IMR-90 (cell line): ENCODE measurements at regions not wholly inside any gene's neighbourhood (a gene's known extent, or its start where the extent isn't known, plus 50 kb on each side); places are given as distances from the start of the nearest gene placed in this dataset.

Experiments used
- ATAC-seq: fragments of 200-7000 bp; cut with Tn5 transposase; 2 replicates; pipeline ENCODE4 v1.9.1; 2020; ENCODE audit warnings: low read depth, mild to moderate bottlenecking, moderate library complexity
- BruUV-seq: library from RNA; stranded (reverse); fragments of 400-500 nt; replicated peaks from 2 replicates; lab custom pipeline; 2021; lab: Mats Ljungman, UMichigan
- CTCF ChIA-PET: fragments of 300-600 bp; formaldehyde crosslinking; extraction: SDS; loops from one replicate; lab custom pipeline; 2021; ENCODE audit warnings: antibody characterized with exemption; lab: Yijun Ruan, JAX
- POLR2A ChIA-PET: fragments of 300-600 bp; sonication (Branson Sonifier 250); formaldehyde crosslinking; loops from one replicate; lab custom pipeline; 2022; ENCODE audit warnings: antibody characterized with exemption; ENCODE audit not compliant: unreplicated experiment; lab: Charles Lee
- DNase-seq: peaks from one replicate; pipeline ENCODE4 v3.0.0; 2013
- H2AFZ ChIP-seq: replicated peaks from 2 replicates; pipeline ENCODE3; 2013; ENCODE audit warnings: low read length, mild to moderate bottlenecking; ENCODE audit not compliant: poor library complexity
- H2AK5ac ChIP-seq: 2 replicates; pipeline ENCODE4 v1.6.1; 2013; ENCODE audit warnings: low read depth, low read length, inconsistent platforms
- H2AK9ac ChIP-seq: replicated peaks from 2 replicates; pipeline ENCODE3; 2013; ENCODE audit warnings: mild to moderate bottlenecking, low read depth, low read length, moderate library complexity; ENCODE audit not compliant: poor library complexity
- H2BK120ac ChIP-seq: 2 replicates; pipeline ENCODE4 v1.6.1; 2013; ENCODE audit warnings: low read depth, low read length, inconsistent platforms
- H2BK15ac ChIP-seq: 3 replicates; pipeline ENCODE4 v1.6.1; 2013; ENCODE audit warnings: low read depth, low read length, inconsistent platforms
- H2BK20ac ChIP-seq: 2 replicates; pipeline ENCODE4 v1.6.1; 2013; ENCODE audit warnings: low read depth, mild to moderate bottlenecking, inconsistent platforms, low read length, moderate library complexity
- H2BK5ac ChIP-seq: 2 replicates; pipeline ENCODE4 v1.6.1; 2013; ENCODE audit warnings: mild to moderate bottlenecking, low read depth, low read length, inconsistent platforms; ENCODE audit not compliant: poor library complexity, severe bottlenecking
- H3K14ac ChIP-seq: replicated peaks from 2 replicates; pipeline ENCODE4 v1.6.1; 2013; ENCODE audit warnings: low read depth, low read length, inconsistent platforms
- H3K18ac ChIP-seq: 2 replicates; pipeline ENCODE4 v1.6.1; 2013; ENCODE audit warnings: low read depth, low read length, control low read depth
- H3K23ac ChIP-seq: 2 replicates; pipeline ENCODE4 v1.6.1; 2013; ENCODE audit warnings: low read depth, low read length, inconsistent platforms
- H3K27ac ChIP-seq: 2 replicates; pipeline ENCODE4 v1.5.1; 2013; ENCODE audit warnings: mild to moderate bottlenecking, control low read depth, low read length; ENCODE audit not compliant: insufficient read depth
- H3K27me3 ChIP-seq: 2 replicates; pipeline ENCODE4 v1.6.1; 2013; ENCODE audit warnings: low read length; ENCODE audit not compliant: control insufficient read depth, insufficient read depth
- H3K36me3 ChIP-seq: 2 replicates; pipeline ENCODE4 v1.6.1; 2013; ENCODE audit warnings: low read length, mixed read lengths; ENCODE audit not compliant: control insufficient read depth, insufficient read depth
- H3K4ac ChIP-seq: 2 replicates; pipeline ENCODE4 v1.6.1; 2013; ENCODE audit warnings: low read depth, low read length, inconsistent platforms
- H3K4me1 ChIP-seq: 2 replicates; pipeline ENCODE4 v1.6.1; 2013; ENCODE audit warnings: low read length, mixed read lengths; ENCODE audit not compliant: control insufficient read depth, insufficient read depth
- H3K4me2 ChIP-seq: 2 replicates; pipeline ENCODE4 v1.6.1; 2013; ENCODE audit warnings: low read depth, mild to moderate bottlenecking, control low read depth, low read length, moderate library complexity
- H3K4me3 ChIP-seq: 2 replicates; pipeline ENCODE4 v1.5.1; 2013; ENCODE audit warnings: low read depth, mild to moderate bottlenecking, control low read depth, low read length, moderate library complexity; ENCODE audit not compliant: insufficient read depth
- H3K56ac ChIP-seq: 2 replicates; pipeline ENCODE4 v1.6.1; 2013; ENCODE audit warnings: low read length, inconsistent platforms; ENCODE audit not compliant: insufficient read depth; ENCODE audit errors: extremely low read depth
- H3K79me1 ChIP-seq, 2 experiments: 2 replicates each; pipeline ENCODE4 v1.6.1; 2013; ENCODE audit warnings: low read length in 2 of 2, inconsistent platforms in 1 of 2, low read depth in 1 of 2
- H3K9ac ChIP-seq: 2 replicates; pipeline ENCODE4 v1.6.1; 2013; ENCODE audit warnings: low read depth, low read length, control low read depth
- H3K9me1 ChIP-seq: 2 replicates; pipeline ENCODE4 v1.6.1; 2013; ENCODE audit warnings: low read length, inconsistent platforms; ENCODE audit not compliant: insufficient read depth
- H3K9me3 ChIP-seq: 2 replicates; pipeline ENCODE4 v1.6.1; 2013; ENCODE audit warnings: low read length; ENCODE audit not compliant: control insufficient read depth, insufficient read depth
- H4K20me1 ChIP-seq: 2 replicates; pipeline ENCODE4 v1.6.1; 2013; ENCODE audit warnings: low read length, inconsistent platforms; ENCODE audit not compliant: insufficient read depth
- H4K5ac ChIP-seq: 2 replicates; pipeline ENCODE4 v1.6.1; 2013; ENCODE audit warnings: mild to moderate bottlenecking, low read depth, low read length, control low read depth
- H4K8ac ChIP-seq, 2 experiments: 2 replicates each; pipeline ENCODE4 v1.6.1; 2013; ENCODE audit warnings: low read depth in 2 of 2, low read length in 2 of 2, control low read depth in 1 of 2, inconsistent platforms in 1 of 2
- H4K91ac ChIP-seq: 2 replicates; pipeline ENCODE4 v1.6.1; 2013; ENCODE audit warnings: low read depth, low read length, inconsistent platforms; ENCODE audit not compliant: insufficient read depth
- BHLHE40 ChIP-seq: fragments of 150-350 bp; IDR thresholded peaks from 2 replicates; pipeline ENCODE4 v1.6.1; 2016; ENCODE audit warnings: mild to moderate bottlenecking, low read depth, low read length
- CTCF ChIP-seq: conservative IDR thresholded peaks from 2 replicates; pipeline ENCODE4 v1.5.1; 2012; ENCODE audit warnings: mild to moderate bottlenecking, low read depth, low read length, improper control_type of control experiment
- RAD21 ChIP-seq: IDR thresholded peaks from 2 replicates; pipeline ENCODE4 v1.6.1; 2012; ENCODE audit warnings: low read length, improper control_type of control experiment
- SMC3 ChIP-seq: fragments of 150-350 bp; IDR thresholded peaks from 2 replicates; pipeline ENCODE4 v1.6.1; 2016; ENCODE audit warnings: low read depth, mild to moderate bottlenecking, antibody characterized with exemption, low read length, moderate library complexity
- WGBS, 2 experiments: methylation state at CpG; one replicate each; pipeline versions ENCODE4 v1.1.5 to v1.1.7; 2013; ENCODE audit warnings: missing lambda C conversion rate in 2 of 2; ENCODE audit not compliant: insufficient read length in 1 of 2; ENCODE audit errors: extremely low coverage in 2 of 2; 5-methylcytosine and 5-hydroxymethylcytosine counted together
- dilution Hi-C: fragments of 300-500 bp; cut with HindIII; formaldehyde crosslinking; loops from one replicate; pipeline ENCODE4 v1.14.3; 2018; ENCODE audit warnings: low sequenced_read_pairs; ENCODE audit not compliant: unreplicated experiment
- in situ Hi-C: fragments of 300-500 bp; cut with MboI; formaldehyde crosslinking; loops from 3 replicates; pipeline ENCODE4 v1.14.3; 2019; ENCODE audit warnings: low sequenced_read_pairs, inconsistent platforms, mixed read lengths
- intact Hi-C: fragments of 100-400 bp; cut with micrococcal nuclease; formaldehyde crosslinking; loops from 2 replicates; pipeline ENCODE4 v1.10.0; 2022

- Histone ChIP-seq H2AFZ (no peak overlapping the region), H3K18ac (no peak overlapping the region), H2AK9ac (no peak overlapping the region), H3K56ac (no peak overlapping the region), H3K4me2 (no peak overlapping the region), H2BK120ac (no peak overlapping the region), H4K8ac (no peak overlapping the region), H3K4me1 (no peaks in the 10 kb centered on the region), H3K9me3 (peaks cover 2% of the 10 kb centered on the region; the same call in 1 of the 2 replicates), H2BK20ac (no peak overlapping the region), H3K4me3 (no peak overlapping the region), H3K79me1 (no peaks in the 10 kb centered on the region), H3K9me1 (no peaks in the 10 kb centered on the region), H3K9ac (no peak overlapping the region), H4K5ac (no peak overlapping the region), H3K14ac (no peak overlapping the region), H4K91ac (no peak overlapping the region), H2AK5ac (no peak overlapping the region), H2BK15ac (no peak overlapping the region), H3K36me3 (no peaks in the 10 kb centered on the region), H3K27me3 (no peaks in the 10 kb centered on the region), H3K27ac (no peak overlapping the region), H4K20me1 (no peaks in the 10 kb centered on the region), H3K4ac (no peak overlapping the region), H2BK5ac (no peak overlapping the region), H3K23ac (no peak overlapping the region)
- intact Hi-C loops, result no loop called here
- ChIA-PET CTCF (no interaction called here), POLR2A (no interaction called here)
- TF ChIP-seq CTCF (no peak), RAD21 (no peak), SMC3 (no peak), BHLHE40 (no peak)
- in situ Hi-C loops, result no loop called here
- dilution Hi-C loops, result no loop called here
- ATAC-seq (no peak), DNase-seq (no peak)
- no CpG with 5 or more reads among the region's 1 CpG for WGBS, 2 experiments
- no TSS peak for BruUV-seq
These were observed 834.7 kb downstream of the TRHDE start for GRCh38 chr12:73106896-73107295.
